ENCODE measurements at regions not wholly inside any gene's neighbourhood (a gene's known extent, or its start where the extent isn't known, plus 50 kb on each side); places are given as distances from the start of the nearest gene placed in this dataset.

GRCh38 chr5:158033076-158033475 lies 174.1 kb upstream of the CLINT1 start:
- DNase-seq (ENCODE audit: low read depth, low spot score) (no peak), FAIRE-seq (no peak), ATAC-seq (no peak)
- Histone ChIP-seq H3K4me3 (no peak overlapping the region), H3K4me1 (ENCODE audit: control insufficient read depth, insufficient read depth, low read length) (no peaks in the 10 kb centered on the region), H2AFZ (ENCODE audit: control insufficient read depth, low read depth, low read length) (no peak overlapping the region), H3K9me3 (replicated peaks; ENCODE audit: control insufficient read depth, insufficient read depth, low read length) (peaks cover 6% of the 10 kb centered on the region; the same call in 1 of the 3 replicates), H3K36me3 (ENCODE audit: control insufficient read depth in 2 of 2, insufficient read depth in 2 of 2, low read length in 1 of 2) (no peaks in the 10 kb centered on the region), H3K27me3 (replicated peaks in 1 of 2; ENCODE audit: control insufficient read depth in 2 of 2, insufficient read depth in 2 of 2, low read length in 1 of 2) (no peaks in the 10 kb centered on the region), H4K20me1 (ENCODE audit: control insufficient read depth, insufficient read depth) (no peaks in the 10 kb centered on the region), H3K9ac (ENCODE audit: control insufficient read depth, insufficient read depth, low read length) (no peak overlapping the region), H3K79me2 (ENCODE audit: control insufficient read depth, insufficient read depth, low read length) (no peaks in the 10 kb centered on the region), H3K27ac (ENCODE audit: control insufficient read depth, insufficient read depth) (no peak overlapping the region), H3K4me2 (ENCODE audit: control insufficient read depth, insufficient read depth) (no peak overlapping the region)
- TF ChIP-seq RAD51 (IDR thresholded peaks at IDR 0.05) (no peak), NKRF (conservative IDR thresholded peaks at IDR 0.05) (no peak), RAD21 (IDR thresholded peaks at IDR 0.05; ENCODE audit: insufficient read depth, low read depth, low read length) (no peak), NFYB (IDR thresholded peaks at IDR 0.05; ENCODE audit: insufficient read depth, low read depth, low read length) (no peak)
- ChIA-PET CTCF (no interaction called here), POLR2A (no interaction called here), RAD21 (ENCODE audit: unreplicated experiment) (no interaction called here), SMC1A (ENCODE audit: uncharacterized antibody, unreplicated experiment) (no interaction called here)
- BruUV-seq (replicated peaks) = no TSS peak
- WGBS (ENCODE audit: insufficient coverage, insufficient replicate concordance, low lambda C conversion rate, missing lambda C conversion rate) = 52% methylated on average over 5 of the region's 5 CpGs
- intact Hi-C loops (cut with micrococcal nuclease; ENCODE audit: unreplicated experiment) = no loop called here
- in situ Hi-C loops (cut with MboI) = no loop called here

- RAD21 ChIA-PET (ENCODE audit: unreplicated experiment) = no interaction called here
- intact Hi-C loops (cut with micrococcal nuclease; ENCODE audit: unreplicated experiment) (no loop called here), in situ Hi-C loops (cut with MboI) (no loop called here)
- SMC1A ChIA-PET (ENCODE audit: uncharacterized antibody, unreplicated experiment) = no interaction called here
- Histone ChIP-seq H3K27me3 (replicated peaks in 1 of 2; ENCODE audit: control insufficient read depth in 2 of 2, insufficient read depth in 2 of 2, low read length in 1 of 2) (no peaks in the 10 kb centered on the region), H3K27ac (ENCODE audit: control insufficient read depth, insufficient read depth) (no peak overlapping the region), H3K4me1 (ENCODE audit: control insufficient read depth, insufficient read depth, low read length) (no peaks in the 10 kb centered on the region), H3K4me3 (no peak overlapping the region), H2AFZ (ENCODE audit: control insufficient read depth, low read depth, low read length) (no peak overlapping the region), H3K4me2 (ENCODE audit: control insufficient read depth, insufficient read depth) (no peak overlapping the region), H4K20me1 (ENCODE audit: control insufficient read depth, insufficient read depth) (no peaks in the 10 kb centered on the region), H3K79me2 (ENCODE audit: control insufficient read depth, insufficient read depth, low read length) (no peaks in the 10 kb centered on the region), H3K36me3 (ENCODE audit: control insufficient read depth in 2 of 2, insufficient read depth in 2 of 2, low read length in 1 of 2) (no peaks in the 10 kb centered on the region), H3K9me3 (replicated peaks; ENCODE audit: control insufficient read depth, insufficient read depth, low read length) (peaks cover 6% of the 10 kb centered on the region; the same call in 1 of the 3 replicates), H3K9ac (ENCODE audit: control insufficient read depth, insufficient read depth, low read length) (no peak overlapping the region)
- FAIRE-seq = no peak
- 0% methylated on average over 1 of the region's 1 CpG for WGBS (ENCODE audit: insufficient coverage, insufficient replicate concordance, low lambda C conversion rate, missing lambda C conversion rate)
- DNase-seq (ENCODE audit: low read depth, low spot score) = no peak
- ATAC-seq = no peak
- CTCF ChIA-PET = no interaction called here
- POLR2A ChIA-PET = no interaction called here
- BruUV-seq (replicated peaks) = no TSS peak
- TF ChIP-seq ZNF207 (IDR thresholded peaks at IDR 0.05; ENCODE audit: borderline replicate concordance) (no peak), MXI1 (IDR thresholded peaks at IDR 0.05; ENCODE audit: low read depth, low read length) (no peak), BACH1 (IDR thresholded peaks at IDR 0.05; ENCODE audit: borderline replicate concordance) (no peak), BCL3 (IDR thresholded peaks at IDR 0.05; ENCODE audit: borderline replicate concordance, insufficient read depth, low read depth, low read length, poor library complexity, severe bottlenecking) (no peak), REST (IDR thresholded peaks at IDR 0.05; ENCODE audit: low read depth, low read length) (no peak), NFIC (IDR thresholded peaks at IDR 0.05; ENCODE audit: low read depth, low read length) (no peak)
These were observed 173.3 kb upstream of the CLINT1 start for GRCh38 chr5:158032246-158032645.
